ENCODE measurements at regions not wholly inside any gene's neighbourhood (a gene's known extent, or its start where the extent isn't known, plus 50 kb on each side); places are given as distances from the start of the nearest gene placed in this dataset.
"Not testable (repeated sequence)": the region's sequence is repeated elsewhere in the genome, so short reads cannot be mapped to it uniquely, and the experiment has no call there.

GRCh38 chr2:194550702-194551101 lies 1106.3 kb upstream of the SLC39A10 start:
- H4K20me1 ChIP-seq: no peaks in the 10 kb centered on the region
- no peaks in the 10 kb centered on the region for H3K9me3 ChIP-seq (replicated peaks in 1 of 11)
- H3K4me3 ChIP-seq: no peak overlapping the region
- no peaks in the 10 kb centered on the region for H3K4me1 ChIP-seq
- no peaks in the 10 kb centered on the region for H3K36me3 ChIP-seq
- H3K4me2 ChIP-seq: no peak overlapping the region
- H3K27ac ChIP-seq: no peak overlapping the region
- no peaks in the 10 kb centered on the region for H3K27me3 ChIP-seq
- no peak overlapping the region for H3K9ac ChIP-seq
- no peak for TF ChIP-seq Cebpa-rat (IDR thresholded peaks at IDR 0.05)

GRCh38 chr2:194549387-194549786 lies 1107.6 kb upstream of the SLC39A10 start:
- Histone ChIP-seq H3K4me1 (no peaks in the 10 kb centered on the region), H4K20me1 (no peaks in the 10 kb centered on the region), H3K4me3 (no peak overlapping the region), H3K9ac (no peak overlapping the region), H3K27ac (no peak overlapping the region), H3K9me3 (replicated peaks in 1 of 11) (no peaks in the 10 kb centered on the region), H3K4me2 (no peak overlapping the region), H3K27me3 (no peaks in the 10 kb centered on the region), H3K36me3 (no peaks in the 10 kb centered on the region)
- TF ChIP-seq Cebpa-rat (IDR thresholded peaks at IDR 0.05): no peak

GRCh38 chr2:194545978-194546377 lies 1111.0 kb upstream of the SLC39A10 start:
- Histone ChIP-seq H3K9ac (no peak overlapping the region), H3K4me3 (no peak overlapping the region), H3K27me3 (no peaks in the 10 kb centered on the region), H4K20me1 (no peaks in the 10 kb centered on the region), H3K4me2 (no peak overlapping the region), H3K9me3 (replicated peaks in 1 of 11) (peaks cover 0 to 5% (median 0%) of the 10 kb centered on the region in 11 experiments; a peak in 1 of 22 replicates), H3K27ac (no peak overlapping the region), H3K4me1 (no peaks in the 10 kb centered on the region), H3K36me3 (no peaks in the 10 kb centered on the region)
- TF ChIP-seq Cebpa-rat (IDR thresholded peaks at IDR 0.05): no peak

GRCh38 chr2:194539425-194539824 lies 1117.6 kb upstream of the SLC39A10 start:
- no peak overlapping the region for H3K4me3 ChIP-seq
- no peaks in the 10 kb centered on the region for H3K36me3 ChIP-seq
- H3K4me2 ChIP-seq: no peak overlapping the region
- no peaks in the 10 kb centered on the region for H3K4me1 ChIP-seq
- no peak overlapping the region for H3K9ac ChIP-seq
- no peaks in the 10 kb centered on the region for H4K20me1 ChIP-seq
- H3K9me3 ChIP-seq (replicated peaks in 1 of 11): peaks cover 0 to 5% (median 0%) of the 10 kb centered on the region in 11 experiments; a peak in 1 of 22 replicates
- TF ChIP-seq Cebpa-rat (IDR thresholded peaks at IDR 0.05): no peak
- H3K27ac ChIP-seq: no peak overlapping the region
- no peaks in the 10 kb centered on the region for H3K27me3 ChIP-seq

- Histone ChIP-seq H3K4me3 (no peak overlapping the region), H3K27me3 (no peaks in the 10 kb centered on the region), H3K9me3 (replicated peaks in 1 of 11) (no peaks in the 10 kb centered on the region), H3K4me2 (no peak overlapping the region), H4K20me1 (no peaks in the 10 kb centered on the region), H3K9ac (no peak overlapping the region), H3K27ac (no peak overlapping the region), H3K36me3 (no peaks in the 10 kb centered on the region), H3K4me1 (no peaks in the 10 kb centered on the region)
- TF ChIP-seq Cebpa-rat (IDR thresholded peaks at IDR 0.05): no peak
Measured at GRCh38 chr2:194526121-194526520, 1130.9 kb upstream of the SLC39A10 start.

- Histone ChIP-seq H3K9ac (no peak overlapping the region), H3K36me3 (no peaks in the 10 kb centered on the region), H3K27me3 (no peaks in the 10 kb centered on the region), H3K4me2 (no peak overlapping the region), H3K27ac (no peak overlapping the region), H3K4me1 (no peaks in the 10 kb centered on the region), H3K4me3 (no peak overlapping the region), H4K20me1 (no peaks in the 10 kb centered on the region), H3K9me3 (replicated peaks in 1 of 11) (no peaks in the 10 kb centered on the region)
- no peak for TF ChIP-seq Cebpa-rat (IDR thresholded peaks at IDR 0.05)
Measured at GRCh38 chr2:194514281-194514680, 1142.7 kb upstream of the SLC39A10 start.

- H3K4me3 ChIP-seq; H3K9me3 ChIP-seq (replicated peaks in 1 of 11); H3K4me1 ChIP-seq; H3K27me3 ChIP-seq; H3K36me3 ChIP-seq; H4K20me1 ChIP-seq; H3K4me2 ChIP-seq; H3K27ac ChIP-seq; H3K9ac ChIP-seq: not testable (repeated sequence)
Measured at GRCh38 chr2:194511070-194511469, 1146.0 kb upstream of the SLC39A10 start.

- H4K20me1 ChIP-seq; H3K4me1 ChIP-seq; H3K9me3 ChIP-seq (replicated peaks in 1 of 11); H3K4me3 ChIP-seq; H3K4me2 ChIP-seq; H3K27me3 ChIP-seq; H3K27ac ChIP-seq; H3K9ac ChIP-seq; H3K36me3 ChIP-seq: not testable (repeated sequence)
Measured at GRCh38 chr2:194504876-194505275, 1152.2 kb upstream of the SLC39A10 start.

GRCh38 chr2:194495046-194495445 lies 1162.0 kb upstream of the SLC39A10 start:
- no peak for TF ChIP-seq Cebpa-rat (IDR thresholded peaks at IDR 0.05)
- no peaks in the 10 kb centered on the region for H3K36me3 ChIP-seq
- H3K27ac ChIP-seq: no peak overlapping the region
- no peaks in the 10 kb centered on the region for H3K27me3 ChIP-seq
- H4K20me1 ChIP-seq: no peaks in the 10 kb centered on the region
- no peak overlapping the region for H3K4me3 ChIP-seq
- no peaks in the 10 kb centered on the region for H3K4me1 ChIP-seq
- no peak overlapping the region for H3K9ac ChIP-seq
- no peak overlapping the region for H3K4me2 ChIP-seq
- H3K9me3 ChIP-seq (replicated peaks in 1 of 11): no peaks in the 10 kb centered on the region

GRCh38 chr2:194494401-194494800 lies 1162.6 kb upstream of the SLC39A10 start:
- no peak for TF ChIP-seq Cebpa-rat (IDR thresholded peaks at IDR 0.05)
- no peaks in the 10 kb centered on the region for H3K36me3 ChIP-seq
- H3K27me3 ChIP-seq: no peaks in the 10 kb centered on the region
- no peak overlapping the region for H3K4me3 ChIP-seq
- H3K27ac ChIP-seq: no peak overlapping the region
- no peak overlapping the region for H3K9ac ChIP-seq
- no peaks in the 10 kb centered on the region for H3K4me1 ChIP-seq
- no peak overlapping the region for H3K4me2 ChIP-seq
- H3K9me3 ChIP-seq (replicated peaks in 1 of 11): no peaks in the 10 kb centered on the region
- H4K20me1 ChIP-seq: no peaks in the 10 kb centered on the region
